SU-DHL-6 (cell line): ENCODE measurements at regions not wholly inside any gene's neighbourhood (a gene's known extent, or its start where the extent isn't known, plus 50 kb on each side); places are given as distances from the start of the nearest gene placed in this dataset.

ENCODE experiments used
- H2AFZ ChIP-seq: fragments of 200-600 bp; sonication (generic); 2 replicates; pipeline ENCODE4 v1.6.1; 2014; ENCODE audit warnings: low read depth, mild to moderate bottlenecking, moderate library complexity, mixed read lengths, antibody characterized with exemption, low read length; ENCODE audit not compliant: severe bottlenecking
- H3F3A ChIP-seq: fragments of 200-600 bp; shearing (Covaris generic); 2 replicates; pipeline ENCODE4 v1.6.0; 2016; ENCODE audit warnings: antibody characterized with exemption, mild to moderate bottlenecking; ENCODE audit not compliant: insufficient read depth
- H3K27ac ChIP-seq: fragments of 200-600 bp; sonication (generic); 2 replicates; pipeline ENCODE4 v1.5.1; 2016; ENCODE audit warnings: low read depth, mild to moderate bottlenecking, low read length, moderate library complexity, mixed read lengths
- H3K27me3 ChIP-seq: fragments of 200-600 bp; sonication (generic), shearing (Covaris generic); 2 replicates; pipeline ENCODE4 v1.6.0; 2014; ENCODE audit warnings: mild to moderate bottlenecking, low read length
- H3K36me3 ChIP-seq: fragments of 200-600 bp; sonication (generic); 2 replicates; pipeline ENCODE4 v1.6.1; 2014; ENCODE audit warnings: mild to moderate bottlenecking, low read length, mixed read lengths
- H3K4me2 ChIP-seq: fragments of 300-600, 200-600 bp; shearing (Covaris generic), sonication (generic); 2 replicates; pipeline ENCODE4 v1.6.0; 2014; ENCODE audit warnings: low read length, low read depth, mild to moderate bottlenecking; ENCODE audit not compliant: poor library complexity, severe bottlenecking
- H3K4me3 ChIP-seq: fragments of 200-600 bp; sonication (generic); 2 replicates; pipeline ENCODE4 v1.5.1; 2014; ENCODE audit warnings: antibody characterized with exemption, low read length, mild to moderate bottlenecking, mixed read lengths; ENCODE audit not compliant: insufficient read depth, poor library complexity, severe bottlenecking
- H3K79me2 ChIP-seq: fragments of 200-600 bp; sonication (generic); 2 replicates; pipeline ENCODE4 v1.6.1; 2014; ENCODE audit warnings: mild to moderate bottlenecking, low read length, moderate library complexity; ENCODE audit not compliant: insufficient read depth
- H3K9ac ChIP-seq: fragments of 200-600 bp; sonication (generic); 2 replicates; pipeline ENCODE4 v1.7.0; 2014; ENCODE audit warnings: mild to moderate bottlenecking, low read length
- H3K9me2 ChIP-seq: fragments of 200-600 bp; sonication (generic); replicated peaks from 2 replicates; pipeline ENCODE4 v1.6.1; 2014; ENCODE audit warnings: low read length; ENCODE audit not compliant: insufficient read depth
- H3K9me3 ChIP-seq: fragments of 200-600 bp; sonication (generic); 2 replicates; pipeline ENCODE4 v1.6.1; 2014; ENCODE audit warnings: low read length, mixed read lengths; ENCODE audit not compliant: insufficient read depth
- H4K20me1 ChIP-seq: fragments of 200-600 bp; sonication (generic); 2 replicates; pipeline ENCODE4 v1.6.1; 2014; ENCODE audit warnings: low read depth, mild to moderate bottlenecking, antibody characterized with exemption, low read length, moderate library complexity, mixed read lengths
- CTCF ChIP-seq: fragments of 200-600 bp; sonication (generic); IDR thresholded peaks from one replicate; pipeline ENCODE4 v1.5.1; 2017; ENCODE audit warnings: antibody characterized with exemption, mild to moderate bottlenecking, low read length, moderate library complexity; ENCODE audit not compliant: insufficient read depth, poor library complexity, severe bottlenecking
- EZH2phosphoT487 ChIP-seq: fragments of 200-600 bp; sonication (generic), shearing (Covaris generic); conservative IDR thresholded peaks from 2 replicates; pipeline ENCODE4 v1.6.1; 2018; ENCODE audit warnings: mild to moderate bottlenecking, antibody characterized with exemption, low read length, moderate library complexity, mixed read lengths

GRCh38 chr18:10271481-10271880, 183.0 kb upstream of the APCDD1 start:
- Histone ChIP-seq H3K79me2 (no peaks in the 10 kb centered on the region), H3K27ac (no peak overlapping the region), H3F3A (no peaks in the 10 kb centered on the region), H3K36me3 (no peaks in the 10 kb centered on the region), H3K9ac (no peak overlapping the region), H3K9me3 (no peaks in the 10 kb centered on the region), H4K20me1 (no peaks in the 10 kb centered on the region), H3K4me3 (no peak overlapping the region), H2AFZ (no peak overlapping the region), H3K27me3 (no peaks in the 10 kb centered on the region), H3K4me2 (no peak overlapping the region), H3K9me2 (no peaks in the 10 kb centered on the region)
- TF ChIP-seq EZH2phosphoT487 = no peak
- no peak for TF ChIP-seq CTCF

DNA sequence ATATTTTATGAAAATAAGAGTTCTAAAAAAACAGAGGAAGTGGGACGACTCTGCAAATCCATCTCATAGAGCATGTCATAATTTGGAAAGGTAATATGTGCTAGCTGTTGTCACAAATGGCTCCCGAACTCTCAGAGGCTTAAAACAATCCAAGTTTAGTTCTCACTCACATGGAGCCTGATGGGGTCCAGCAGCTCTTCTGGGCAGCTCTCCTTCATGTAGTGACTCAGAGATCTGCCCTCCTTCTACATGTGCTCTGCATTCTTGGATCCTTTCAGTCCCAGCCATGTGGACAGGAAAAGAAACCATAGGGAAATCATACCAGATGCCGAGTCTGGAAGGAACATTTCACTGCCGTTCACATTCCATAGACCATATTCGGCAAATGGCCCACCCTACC, 180.1 kb upstream of the APCDD1 start:
- Histone ChIP-seq H4K20me1 (no peaks in the 10 kb centered on the region), H3K9me3 (no peaks in the 10 kb centered on the region), H3K4me2 (no peak overlapping the region), H3K27me3 (no peaks in the 10 kb centered on the region), H3F3A (no peaks in the 10 kb centered on the region), H3K27ac (no peak overlapping the region), H3K4me3 (no peak overlapping the region), H3K9me2 (no peaks in the 10 kb centered on the region), H3K79me2 (no peaks in the 10 kb centered on the region), H3K9ac (no peak overlapping the region), H3K36me3 (no peaks in the 10 kb centered on the region), H2AFZ (no peak overlapping the region)
- no peak for TF ChIP-seq CTCF
- no peak for TF ChIP-seq EZH2phosphoT487

DNA sequence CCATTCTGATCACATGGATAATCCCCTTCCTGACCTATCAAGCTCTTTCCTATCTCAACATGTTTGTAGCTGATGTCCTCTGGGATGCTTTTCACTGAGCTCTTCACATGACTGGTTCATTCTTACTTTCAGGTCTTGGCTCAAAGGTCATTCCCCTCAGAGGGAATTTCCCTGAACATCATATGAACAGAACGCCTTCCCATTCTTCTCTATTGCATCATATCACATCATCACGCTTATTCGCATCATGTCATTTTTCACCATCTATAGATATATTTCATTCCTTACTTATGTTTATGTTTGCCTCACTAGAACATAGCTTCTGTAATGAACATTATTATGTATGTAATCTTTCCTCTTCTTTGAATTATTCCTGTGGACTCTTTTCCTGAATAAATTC, 178.9 kb upstream of the APCDD1 start:
- H3K36me3 ChIP-seq = no peaks in the 10 kb centered on the region
- no peaks in the 10 kb centered on the region for H3K27me3 ChIP-seq
- no peak for TF ChIP-seq CTCF
- TF ChIP-seq EZH2phosphoT487 = no peak

GRCh38 chr18:10278265-10278664, 176.2 kb upstream of the APCDD1 start:
- Histone ChIP-seq H3K9me2 (no peaks in the 10 kb centered on the region), H3F3A (no peaks in the 10 kb centered on the region), H3K36me3 (no peaks in the 10 kb centered on the region), H2AFZ (no peak overlapping the region), H3K27me3 (no peaks in the 10 kb centered on the region), H3K4me2 (no peak overlapping the region), H3K9ac (no peak overlapping the region), H3K79me2 (no peaks in the 10 kb centered on the region), H3K27ac (no peak overlapping the region), H4K20me1 (no peaks in the 10 kb centered on the region), H3K4me3 (no peak overlapping the region), H3K9me3 (no peaks in the 10 kb centered on the region)
- TF ChIP-seq CTCF = no peak
- no peak for TF ChIP-seq EZH2phosphoT487

More for the DNA sequence above, 178.9 kb upstream of the APCDD1 start:
- no peaks in the 10 kb centered on the region for H4K20me1 ChIP-seq
- no peaks in the 10 kb centered on the region for H3K9me2 ChIP-seq
- H3K27ac ChIP-seq = no peak overlapping the region
- H3K9me3 ChIP-seq = no peaks in the 10 kb centered on the region
- no peak overlapping the region for H3K4me2 ChIP-seq
- no peak overlapping the region for H2AFZ ChIP-seq
- no peaks in the 10 kb centered on the region for H3F3A ChIP-seq
- H3K79me2 ChIP-seq = no peaks in the 10 kb centered on the region
- no peak overlapping the region for H3K9ac ChIP-seq
- H3K4me3 ChIP-seq = no peak overlapping the region
